ENCODE measurements at regions not wholly inside any gene's neighbourhood (a gene's known extent, or its start where the extent isn't known, plus 50 kb on each side); places are given as distances from the start of the nearest gene placed in this dataset.

DNA sequence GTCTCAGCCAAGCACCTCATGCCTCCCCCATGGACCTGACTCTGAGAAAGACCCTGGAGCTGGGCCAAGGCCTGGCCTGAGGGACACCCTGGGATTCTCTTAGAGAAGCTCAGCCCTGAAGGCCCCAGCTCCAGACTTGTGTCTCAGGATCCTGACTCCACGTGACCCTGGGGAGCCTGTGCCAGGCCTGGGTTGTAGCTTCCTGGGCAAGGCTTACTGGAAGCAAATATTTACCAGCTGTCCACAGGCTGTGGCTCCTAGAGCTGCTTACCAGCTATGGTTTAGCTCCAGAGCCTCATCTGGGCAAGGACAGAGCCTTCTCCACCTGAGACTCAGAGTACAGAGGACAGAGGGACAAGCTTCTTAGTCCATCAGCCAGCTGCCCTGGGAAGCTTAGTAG, 61.0 kb upstream of the CEACAM8 start:
- Mint-ChIP-seq H3K36me3 (ENCODE audit: low read depth) (peaks cover 15% of the 10 kb centered on the region), H3K4me3 (no peak overlapping the region), H3K4me1 (no peaks in the 10 kb centered on the region), H3K9me3 (peaks cover 92% of the 10 kb centered on the region), H3K27me3 (ENCODE audit: insufficient read depth, low read depth, poor library complexity) (no peaks in the 10 kb centered on the region), H3K27ac (no peak overlapping the region)
- H4K20me1 ChIP-seq (replicated peaks; ENCODE audit: insufficient read depth): no peaks in the 10 kb centered on the region
- no peaks in the 10 kb centered on the region for H3K4me1 ChIP-seq (ENCODE audit: insufficient read depth)
- H3K36me3 ChIP-seq (ENCODE audit: insufficient read depth): no peaks in the 10 kb centered on the region
- DNase-seq (ENCODE audit: low spot score) (no peak), ATAC-seq (no peak)
- H3K4me3 ChIP-seq: no peak overlapping the region
- H3K27me3 ChIP-seq (ENCODE audit: insufficient read depth): no peaks in the 10 kb centered on the region
- H3F3A ChIP-seq (replicated peaks; ENCODE audit: low read depth): no peaks in the 10 kb centered on the region
- H3K79me2 ChIP-seq (replicated peaks; ENCODE audit: insufficient read depth): no peaks in the 10 kb centered on the region
- no peaks in the 10 kb centered on the region for H3K9me2 ChIP-seq (ENCODE audit: insufficient read depth)
- no peak overlapping the region for H3K4me2 ChIP-seq
- no peak overlapping the region for H2AFZ ChIP-seq
- H3K27ac ChIP-seq (ENCODE audit: low read depth): no peak overlapping the region
- TF ChIP-seq NANOG (IDR thresholded peaks at IDR 0.05; ENCODE audit: borderline replicate concordance) (no peak), CREB1 (CRISPR knock-in tag; IDR thresholded peaks at IDR 0.05; ENCODE audit: low read depth) (no peak), POLR2AphosphoS5 (IDR thresholded peaks at IDR 0.05; ENCODE audit: low read depth) (no peak), ZNF331 (CRISPR knock-in tag; IDR thresholded peaks at IDR 0.05; ENCODE audit: low read depth) (no peak), ZNF114 (CRISPR knock-in tag; IDR thresholded peaks at IDR 0.05) (no peak)
- TF ChIP-seq, protein P1, sequence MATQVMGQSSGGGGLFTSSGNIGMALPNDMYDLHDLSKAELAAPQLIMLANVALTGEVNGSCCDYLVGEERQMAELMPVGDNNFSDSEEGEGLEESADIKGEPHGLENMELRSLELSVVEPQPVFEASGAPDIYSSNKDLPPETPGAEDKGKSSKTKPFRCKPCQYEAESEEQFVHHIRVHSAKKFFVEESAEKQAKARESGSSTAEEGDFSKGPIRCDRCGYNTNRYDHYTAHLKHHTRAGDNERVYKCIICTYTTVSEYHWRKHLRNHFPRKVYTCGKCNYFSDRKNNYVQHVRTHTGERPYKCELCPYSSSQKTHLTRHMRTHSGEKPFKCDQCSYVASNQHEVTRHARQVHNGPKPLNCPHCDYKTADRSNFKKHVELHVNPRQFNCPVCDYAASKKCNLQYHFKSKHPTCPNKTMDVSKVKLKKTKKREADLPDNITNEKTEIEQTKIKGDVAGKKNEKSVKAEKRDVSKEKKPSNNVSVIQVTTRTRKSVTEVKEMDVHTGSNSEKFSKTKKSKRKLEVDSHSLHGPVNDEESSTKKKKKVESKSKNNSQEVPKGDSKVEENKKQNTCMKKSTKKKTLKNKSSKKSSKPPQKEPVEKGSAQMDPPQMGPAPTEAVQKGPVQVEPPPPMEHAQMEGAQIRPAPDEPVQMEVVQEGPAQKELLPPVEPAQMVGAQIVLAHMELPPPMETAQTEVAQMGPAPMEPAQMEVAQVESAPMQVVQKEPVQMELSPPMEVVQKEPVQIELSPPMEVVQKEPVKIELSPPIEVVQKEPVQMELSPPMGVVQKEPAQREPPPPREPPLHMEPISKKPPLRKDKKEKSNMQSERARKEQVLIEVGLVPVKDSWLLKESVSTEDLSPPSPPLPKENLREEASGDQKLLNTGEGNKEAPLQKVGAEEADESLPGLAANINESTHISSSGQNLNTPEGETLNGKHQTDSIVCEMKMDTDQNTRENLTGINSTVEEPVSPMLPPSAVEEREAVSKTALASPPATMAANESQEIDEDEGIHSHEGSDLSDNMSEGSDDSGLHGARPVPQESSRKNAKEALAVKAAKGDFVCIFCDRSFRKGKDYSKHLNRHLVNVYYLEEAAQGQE (IDR thresholded peaks at IDR 0.05; ENCODE audit: unreplicated experiment): no peak

DNA sequence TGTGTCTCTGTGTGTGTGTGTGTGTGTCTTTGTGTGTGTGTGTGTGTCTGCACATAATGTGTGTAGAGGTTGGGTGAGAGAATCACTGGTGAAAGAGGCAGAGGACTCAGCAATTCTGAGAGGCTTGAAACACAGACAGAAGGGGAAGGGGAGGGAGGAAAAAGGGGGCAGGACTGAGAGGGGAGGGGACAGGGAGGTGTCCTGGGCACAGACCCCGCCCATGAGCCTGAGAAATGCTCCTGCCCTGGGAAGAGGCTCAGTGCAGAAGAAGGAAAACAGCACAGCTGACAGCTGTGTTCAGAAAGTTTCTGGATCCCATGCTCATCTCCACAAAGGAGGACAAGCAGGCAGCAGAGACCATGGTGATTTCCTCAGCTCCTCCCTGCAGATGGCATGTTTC, 59.1 kb upstream of the CEACAM8 start:
- Histone ChIP-seq H3K4me1 (ENCODE audit: insufficient read depth) (no peaks in the 10 kb centered on the region), H3K27me3 (ENCODE audit: insufficient read depth) (no peaks in the 10 kb centered on the region), H3K4me3 (no peak overlapping the region), H3K27ac (ENCODE audit: low read depth) (no peak overlapping the region), H3K79me2 (replicated peaks; ENCODE audit: insufficient read depth) (no peaks in the 10 kb centered on the region), H3K9me2 (ENCODE audit: insufficient read depth) (no peaks in the 10 kb centered on the region), H2AFZ (no peak overlapping the region), H3K4me2 (no peak overlapping the region), H4K20me1 (replicated peaks; ENCODE audit: insufficient read depth) (no peaks in the 10 kb centered on the region), H3K36me3 (ENCODE audit: insufficient read depth) (no peaks in the 10 kb centered on the region), H3F3A (replicated peaks; ENCODE audit: low read depth) (no peaks in the 10 kb centered on the region)
- peak; percentile 74 for ATAC-seq
- H3K27me3 Mint-ChIP-seq (ENCODE audit: insufficient read depth, low read depth, poor library complexity): no peaks in the 10 kb centered on the region
- H3K9me3 Mint-ChIP-seq: peaks cover 93% of the 10 kb centered on the region
- H3K4me3 Mint-ChIP-seq: no peak overlapping the region
- no peak overlapping the region for H3K27ac Mint-ChIP-seq
- H3K4me1 Mint-ChIP-seq: no peaks in the 10 kb centered on the region
- H3K36me3 Mint-ChIP-seq (ENCODE audit: low read depth): peaks cover 15% of the 10 kb centered on the region
- peak; percentile 22 for DNase-seq (ENCODE audit: low spot score)
- TF ChIP-seq EZH2 (IDR thresholded peaks at IDR 0.05; ENCODE audit: low read depth, unreplicated experiment) (no peak), JUNB (IDR thresholded peaks at IDR 0.05; ENCODE audit: unreplicated experiment) (no peak), POLR2AphosphoS5 (IDR thresholded peaks at IDR 0.05; ENCODE audit: low read depth) (no peak), ZNF331 (CRISPR knock-in tag; IDR thresholded peaks at IDR 0.05; ENCODE audit: low read depth) (no peak), NANOG (IDR thresholded peaks at IDR 0.05; ENCODE audit: borderline replicate concordance) (no peak), EZH2phosphoT487 (IDR thresholded peaks at IDR 0.05; ENCODE audit: unreplicated experiment) (no peak), CREB1 (CRISPR knock-in tag; IDR thresholded peaks at IDR 0.05; ENCODE audit: low read depth) (no peak), ZNF114 (CRISPR knock-in tag; IDR thresholded peaks at IDR 0.05) (no peak)
- TF ChIP-seq, protein P2, sequence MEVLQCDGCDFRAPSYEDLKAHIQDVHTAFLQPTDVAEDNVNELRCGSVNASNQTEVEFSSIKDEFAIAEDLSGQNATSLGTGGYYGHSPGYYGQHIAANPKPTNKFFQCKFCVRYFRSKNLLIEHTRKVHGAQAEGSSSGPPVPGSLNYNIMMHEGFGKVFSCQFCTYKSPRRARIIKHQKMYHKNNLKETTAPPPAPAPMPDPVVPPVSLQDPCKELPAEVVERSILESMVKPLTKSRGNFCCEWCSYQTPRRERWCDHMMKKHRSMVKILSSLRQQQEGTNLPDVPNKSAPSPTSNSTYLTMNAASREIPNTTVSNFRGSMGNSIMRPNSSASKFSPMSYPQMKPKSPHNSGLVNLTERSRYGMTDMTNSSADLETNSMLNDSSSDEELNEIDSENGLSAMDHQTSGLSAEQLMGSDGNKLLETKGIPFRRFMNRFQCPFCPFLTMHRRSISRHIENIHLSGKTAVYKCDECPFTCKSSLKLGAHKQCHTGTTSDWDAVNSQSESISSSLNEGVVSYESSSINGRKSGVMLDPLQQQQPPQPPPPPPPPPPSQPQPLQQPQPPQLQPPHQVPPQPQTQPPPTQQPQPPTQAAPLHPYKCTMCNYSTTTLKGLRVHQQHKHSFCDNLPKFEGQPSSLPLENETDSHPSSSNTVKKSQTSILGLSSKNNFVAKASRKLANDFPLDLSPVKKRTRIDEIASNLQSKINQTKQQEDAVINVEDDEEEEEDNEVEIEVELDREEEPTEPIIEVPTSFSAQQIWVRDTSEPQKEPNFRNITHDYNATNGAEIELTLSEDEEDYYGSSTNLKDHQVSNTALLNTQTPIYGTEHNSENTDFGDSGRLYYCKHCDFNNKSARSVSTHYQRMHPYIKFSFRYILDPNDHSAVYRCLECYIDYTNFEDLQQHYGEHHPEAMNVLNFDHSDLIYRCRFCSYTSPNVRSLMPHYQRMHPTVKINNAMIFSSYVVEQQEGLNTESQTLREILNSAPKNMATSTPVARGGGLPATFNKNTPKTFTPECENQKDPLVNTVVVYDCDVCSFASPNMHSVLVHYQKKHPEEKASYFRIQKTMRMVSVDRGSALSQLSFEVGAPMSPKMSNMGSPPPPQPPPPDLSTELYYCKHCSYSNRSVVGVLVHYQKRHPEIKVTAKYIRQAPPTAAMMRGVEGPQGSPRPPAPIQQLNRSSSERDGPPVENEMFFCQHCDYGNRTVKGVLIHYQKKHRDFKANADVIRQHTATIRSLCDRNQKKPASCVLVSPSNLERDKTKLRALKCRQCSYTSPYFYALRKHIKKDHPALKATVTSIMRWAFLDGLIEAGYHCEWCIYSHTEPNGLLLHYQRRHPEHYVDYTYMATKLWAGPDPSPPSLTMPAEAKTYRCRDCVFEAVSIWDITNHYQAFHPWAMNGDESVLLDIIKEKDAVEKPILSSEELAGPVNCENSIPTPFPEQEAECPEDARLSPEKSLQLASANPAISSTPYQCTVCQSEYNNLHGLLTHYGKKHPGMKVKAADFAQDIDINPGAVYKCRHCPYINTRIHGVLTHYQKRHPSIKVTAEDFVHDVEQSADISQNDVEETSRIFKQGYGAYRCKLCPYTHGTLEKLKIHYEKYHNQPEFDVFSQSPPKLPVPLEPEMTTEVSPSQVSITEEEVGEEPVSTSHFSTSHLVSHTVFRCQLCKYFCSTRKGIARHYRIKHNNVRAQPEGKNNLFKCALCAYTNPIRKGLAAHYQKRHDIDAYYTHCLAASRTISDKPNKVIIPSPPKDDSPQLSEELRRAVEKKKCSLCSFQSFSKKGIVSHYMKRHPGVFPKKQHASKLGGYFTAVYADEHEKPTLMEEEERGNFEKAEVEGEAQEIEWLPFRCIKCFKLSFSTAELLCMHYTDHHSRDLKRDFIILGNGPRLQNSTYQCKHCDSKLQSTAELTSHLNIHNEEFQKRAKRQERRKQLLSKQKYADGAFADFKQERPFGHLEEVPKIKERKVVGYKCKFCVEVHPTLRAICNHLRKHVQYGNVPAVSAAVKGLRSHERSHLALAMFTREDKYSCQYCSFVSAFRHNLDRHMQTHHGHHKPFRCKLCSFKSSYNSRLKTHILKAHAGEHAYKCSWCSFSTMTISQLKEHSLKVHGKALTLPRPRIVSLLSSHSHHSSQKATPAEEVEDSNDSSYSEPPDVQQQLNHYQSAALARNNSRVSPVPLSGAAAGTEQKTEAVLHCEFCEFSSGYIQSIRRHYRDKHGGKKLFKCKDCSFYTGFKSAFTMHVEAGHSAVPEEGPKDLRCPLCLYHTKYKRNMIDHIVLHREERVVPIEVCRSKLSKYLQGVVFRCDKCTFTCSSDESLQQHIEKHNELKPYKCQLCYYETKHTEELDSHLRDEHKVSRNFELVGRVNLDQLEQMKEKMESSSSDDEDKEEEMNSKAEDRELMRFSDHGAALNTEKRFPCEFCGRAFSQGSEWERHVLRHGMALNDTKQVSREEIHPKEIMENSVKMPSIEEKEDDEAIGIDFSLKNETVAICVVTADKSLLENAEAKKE (CRISPR knock-in tag; IDR thresholded peaks at IDR 0.05): no peak
- TF ChIP-seq, protein P3, sequence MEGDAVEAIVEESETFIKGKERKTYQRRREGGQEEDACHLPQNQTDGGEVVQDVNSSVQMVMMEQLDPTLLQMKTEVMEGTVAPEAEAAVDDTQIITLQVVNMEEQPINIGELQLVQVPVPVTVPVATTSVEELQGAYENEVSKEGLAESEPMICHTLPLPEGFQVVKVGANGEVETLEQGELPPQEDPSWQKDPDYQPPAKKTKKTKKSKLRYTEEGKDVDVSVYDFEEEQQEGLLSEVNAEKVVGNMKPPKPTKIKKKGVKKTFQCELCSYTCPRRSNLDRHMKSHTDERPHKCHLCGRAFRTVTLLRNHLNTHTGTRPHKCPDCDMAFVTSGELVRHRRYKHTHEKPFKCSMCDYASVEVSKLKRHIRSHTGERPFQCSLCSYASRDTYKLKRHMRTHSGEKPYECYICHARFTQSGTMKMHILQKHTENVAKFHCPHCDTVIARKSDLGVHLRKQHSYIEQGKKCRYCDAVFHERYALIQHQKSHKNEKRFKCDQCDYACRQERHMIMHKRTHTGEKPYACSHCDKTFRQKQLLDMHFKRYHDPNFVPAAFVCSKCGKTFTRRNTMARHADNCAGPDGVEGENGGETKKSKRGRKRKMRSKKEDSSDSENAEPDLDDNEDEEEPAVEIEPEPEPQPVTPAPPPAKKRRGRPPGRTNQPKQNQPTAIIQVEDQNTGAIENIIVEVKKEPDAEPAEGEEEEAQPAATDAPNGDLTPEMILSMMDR (conservative IDR thresholded peaks at IDR 0.05; ENCODE audit: low read depth in 2 of 2): no peak
